Right hindlimb (tissue), 1 donor: ENCODE measurements at regions not wholly inside any gene's neighbourhood (a gene's known extent, or its start where the extent isn't known, plus 50 kb on each side); places are given as distances from the start of the nearest gene placed in this dataset.

Experiments used
- DNase-seq: peaks from one replicate; pipeline ENCODE4 v3.0.0-alpha.2; 2018

DNA sequence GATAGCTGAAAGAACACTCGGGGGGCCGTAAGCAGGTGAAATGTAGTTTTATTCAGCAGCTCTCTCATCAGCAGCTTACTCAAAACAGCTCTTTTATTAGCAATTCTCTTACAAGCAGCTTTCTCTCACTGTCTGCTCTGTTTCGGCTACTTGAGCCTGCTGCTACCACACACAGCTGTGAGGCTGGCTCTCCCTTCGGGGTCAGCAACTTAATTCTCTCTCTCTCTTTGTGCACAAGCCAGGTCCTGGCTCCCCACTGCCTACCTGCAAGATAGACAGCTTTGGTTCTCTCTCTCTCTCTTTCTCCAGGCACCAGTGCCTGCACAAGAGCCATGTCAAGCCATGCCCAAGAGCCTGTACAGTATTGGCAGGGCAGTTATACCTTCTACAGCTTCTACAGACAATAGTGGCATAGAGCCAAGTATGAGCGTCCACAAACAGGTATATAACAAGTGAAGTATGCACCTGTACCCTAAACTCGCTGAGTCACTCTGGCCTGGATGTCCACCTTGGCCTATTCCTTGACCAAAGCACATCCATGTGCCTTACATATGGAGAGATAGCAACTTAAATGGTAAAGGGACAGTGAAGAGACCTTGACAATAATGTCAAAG, 110.8 kb downstream of the MTNR1B start:
- DNase-seq: no peak

DNA sequence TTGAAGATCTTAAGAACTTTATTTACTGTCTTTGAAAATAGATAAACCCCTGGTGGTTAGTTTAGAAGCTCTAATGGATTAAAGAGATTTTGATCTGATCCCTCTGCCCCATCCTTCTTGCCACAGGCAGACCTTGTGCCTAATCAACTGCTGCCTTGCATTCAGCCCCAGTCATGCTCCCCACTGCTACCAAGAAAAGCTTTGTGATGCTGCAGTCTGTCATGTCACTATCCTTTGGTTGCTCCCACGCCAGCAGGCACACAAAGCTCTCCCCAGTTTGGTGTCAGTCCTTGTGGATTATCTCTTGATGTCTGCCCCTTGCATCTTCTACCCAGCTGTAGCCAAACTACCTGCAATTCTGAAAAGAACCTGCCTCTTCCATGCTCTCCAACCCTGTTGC, 112.2 kb downstream of the MTNR1B start:
- DNase-seq: no peak

DNA sequence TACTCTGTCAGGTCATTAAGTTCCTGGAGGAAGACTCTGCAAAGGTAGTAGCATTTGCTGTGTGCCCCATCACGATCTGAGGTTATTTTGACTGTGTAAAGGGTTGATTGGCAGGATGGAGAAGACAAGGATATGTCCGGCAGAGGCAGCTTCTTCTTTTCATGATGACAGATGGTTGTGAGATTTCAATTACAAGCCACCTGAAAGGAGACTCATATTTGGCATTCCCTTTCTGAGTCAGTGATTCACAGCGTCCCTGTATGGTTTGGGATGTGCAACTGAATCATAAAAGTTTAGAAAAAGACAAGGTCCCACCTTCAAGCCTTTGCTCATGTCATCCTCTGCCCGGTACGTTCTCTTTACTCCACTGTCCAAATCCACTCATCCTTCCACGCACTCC, 113.4 kb downstream of the MTNR1B start:
- no peak for DNase-seq

DNA sequence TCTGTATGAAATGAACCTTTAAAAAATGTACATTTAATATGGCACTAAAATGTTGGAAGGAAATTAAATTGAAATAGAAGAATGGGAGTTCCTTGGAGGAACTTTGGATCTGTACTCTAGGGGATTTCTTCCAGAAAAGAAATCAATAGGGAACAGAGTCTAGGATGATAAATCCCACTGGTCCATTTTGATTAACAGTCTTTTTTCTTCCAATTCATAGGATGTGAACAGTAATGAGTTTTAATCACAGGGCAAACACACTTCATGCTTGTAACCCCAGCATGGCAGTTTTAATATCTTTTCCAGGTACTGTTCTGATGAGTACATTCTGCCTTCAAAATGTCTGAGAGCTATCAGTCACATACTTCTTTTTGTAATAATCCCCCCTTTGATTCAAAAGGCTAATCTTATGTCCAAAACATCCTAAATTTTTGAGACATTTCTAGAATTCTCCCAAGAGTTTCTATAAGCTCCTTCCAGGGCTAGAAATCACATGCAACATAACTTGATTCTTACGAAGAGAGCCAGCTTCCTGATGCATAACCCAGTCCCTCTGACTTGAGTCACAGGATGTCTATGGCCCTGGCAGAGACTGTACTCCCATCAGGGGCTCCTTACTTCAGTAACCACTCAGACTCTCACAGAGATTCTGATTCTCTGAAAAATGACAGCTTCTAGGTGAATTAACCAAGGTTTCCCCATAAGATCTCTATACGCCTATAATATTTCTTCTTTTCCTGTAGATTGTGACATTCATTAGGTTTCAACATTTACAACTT, 112.9 kb downstream of the SLC36A4 start:
- no peak for DNase-seq

DNA sequence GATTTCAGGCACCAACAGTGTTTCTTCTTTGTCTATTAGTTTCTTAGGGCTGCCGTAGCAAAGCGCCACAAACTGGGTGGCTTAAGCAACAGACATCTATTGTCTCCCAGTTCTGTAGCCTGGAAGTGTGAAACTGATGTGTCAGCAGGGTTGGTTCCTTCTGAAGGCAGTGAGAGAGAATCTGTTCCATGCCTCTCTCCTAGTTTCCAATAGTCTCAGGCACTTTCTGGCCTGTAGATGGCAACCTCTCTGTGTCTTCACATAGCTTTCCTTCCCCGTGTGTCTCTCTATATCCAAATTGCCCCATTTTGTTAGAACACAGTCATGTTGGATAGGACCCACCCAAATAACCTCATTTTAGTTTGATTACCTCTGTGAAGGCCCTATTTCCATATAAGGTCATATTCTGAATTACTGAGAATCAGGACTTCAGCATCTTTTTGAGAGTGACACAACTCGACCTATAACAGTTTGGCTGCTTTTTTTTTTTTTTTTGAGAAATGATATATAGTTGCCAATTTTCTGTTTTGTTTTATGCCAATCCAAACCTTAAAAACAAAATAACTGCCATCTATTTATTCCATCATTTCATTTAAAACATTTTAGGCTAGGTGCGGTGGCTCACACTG, 108.2 kb downstream of the SLC36A4 start:
- no peak for DNase-seq
